ENCODE measurements at regions not wholly inside any gene's neighbourhood (a gene's known extent, or its start where the extent isn't known, plus 50 kb on each side); places are given as distances from the start of the nearest gene placed in this dataset.

GRCh38 chr9:10911373-10911772 lies 298.6 kb upstream of the PTPRD start:
- H3K4me3 ChIP-seq (ENCODE audit: low read depth, low read length, poor library complexity, severe bottlenecking) = no peak overlapping the region
- intact Hi-C loops (cut with micrococcal nuclease; ENCODE audit: unreplicated experiment) = no loop called here
- POLR2A ChIA-PET = no interaction called here
- no peaks in the 10 kb centered on the region for H3K9me3 ChIP-seq (ENCODE audit: low read length)
- BruUV-seq (replicated peaks) = no TSS peak
- H3K4me1 ChIP-seq (ENCODE audit: insufficient read depth, low read length, poor library complexity, severe bottlenecking) = no peaks in the 10 kb centered on the region
- no peak for DNase-seq (ENCODE audit: low spot score)
- H2AFZ ChIP-seq (ENCODE audit: low read length) = no peak overlapping the region
- H3K27ac ChIP-seq (ENCODE audit: low read depth, low read length, poor library complexity, severe bottlenecking) = no peak overlapping the region
- H3K79me2 ChIP-seq (ENCODE audit: insufficient read depth, low read depth, low read length) = no peaks in the 10 kb centered on the region
- H3K9me2 ChIP-seq (ENCODE audit: insufficient read depth, low read length) = no peaks in the 10 kb centered on the region
- no peak overlapping the region for H3K4me2 ChIP-seq (ENCODE audit: low read length)
- H4K20me1 ChIP-seq (ENCODE audit: insufficient read depth, low read length) = no peaks in the 10 kb centered on the region
- CTCF ChIA-PET (ENCODE audit: unreplicated experiment) = interaction anchor here (0.6 kb wide), 1 partner anchor 626 kb away, joined by 3 read pairs; no protein-coding TSS in a partner anchor
- TF ChIP-seq CTCF (conservative IDR thresholded peaks at IDR 0.05; ENCODE audit: low read length) = no peak
- no peak for TF ChIP-seq EZH2phosphoT487 (IDR thresholded peaks at IDR 0.05; ENCODE audit: borderline replicate concordance, low read depth, low read length)
- H3K36me3 ChIP-seq (ENCODE audit: insufficient read depth, low read length) = no peaks in the 10 kb centered on the region

DNA sequence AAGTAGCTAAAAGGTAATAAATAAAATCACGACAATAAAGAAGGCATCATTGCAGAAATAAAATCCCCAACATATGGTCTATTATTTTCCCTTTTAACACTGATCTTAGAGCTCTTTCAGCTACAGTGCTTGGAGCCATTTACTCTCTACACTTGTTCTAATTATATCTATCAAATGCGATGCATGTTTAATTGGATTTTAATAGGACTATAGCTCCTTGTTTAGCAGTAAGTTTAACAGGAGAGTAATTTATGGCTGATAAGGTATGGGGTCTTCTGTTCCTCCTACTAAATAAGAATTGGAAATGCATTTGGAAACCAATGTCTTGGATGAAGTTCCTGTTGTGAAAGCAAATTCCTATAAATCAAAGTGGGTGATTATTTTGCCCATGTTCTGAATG lies 304.2 kb upstream of the PTPRD start:
- no peaks in the 10 kb centered on the region for H3K9me3 ChIP-seq (ENCODE audit: low read length)
- CTCF ChIA-PET (ENCODE audit: unreplicated experiment) = no interaction called here
- H3K36me3 ChIP-seq (ENCODE audit: insufficient read depth, low read length) = no peaks in the 10 kb centered on the region
- no peaks in the 10 kb centered on the region for H3K79me2 ChIP-seq (ENCODE audit: insufficient read depth, low read depth, low read length)
- no peak for DNase-seq (ENCODE audit: low spot score)
- no peak overlapping the region for H3K27ac ChIP-seq (ENCODE audit: low read depth, low read length, poor library complexity, severe bottlenecking)
- H3K4me2 ChIP-seq (ENCODE audit: low read length) = no peak overlapping the region
- H2AFZ ChIP-seq (ENCODE audit: low read length) = no peak overlapping the region
- TF ChIP-seq CTCF (conservative IDR thresholded peaks at IDR 0.05; ENCODE audit: low read length) (no peak), EZH2phosphoT487 (IDR thresholded peaks at IDR 0.05; ENCODE audit: borderline replicate concordance, low read depth, low read length) (no peak)
- H3K9me2 ChIP-seq (ENCODE audit: insufficient read depth, low read length) = no peaks in the 10 kb centered on the region
- POLR2A ChIA-PET = no interaction called here
- no peak overlapping the region for H3K4me3 ChIP-seq (ENCODE audit: low read depth, low read length, poor library complexity, severe bottlenecking)
- intact Hi-C loops (cut with micrococcal nuclease; ENCODE audit: unreplicated experiment) = no loop called here
- no peaks in the 10 kb centered on the region for H3K4me1 ChIP-seq (ENCODE audit: insufficient read depth, low read length, poor library complexity, severe bottlenecking)
- no peaks in the 10 kb centered on the region for H4K20me1 ChIP-seq (ENCODE audit: insufficient read depth, low read length)
- BruUV-seq (replicated peaks) = no TSS peak

DNA sequence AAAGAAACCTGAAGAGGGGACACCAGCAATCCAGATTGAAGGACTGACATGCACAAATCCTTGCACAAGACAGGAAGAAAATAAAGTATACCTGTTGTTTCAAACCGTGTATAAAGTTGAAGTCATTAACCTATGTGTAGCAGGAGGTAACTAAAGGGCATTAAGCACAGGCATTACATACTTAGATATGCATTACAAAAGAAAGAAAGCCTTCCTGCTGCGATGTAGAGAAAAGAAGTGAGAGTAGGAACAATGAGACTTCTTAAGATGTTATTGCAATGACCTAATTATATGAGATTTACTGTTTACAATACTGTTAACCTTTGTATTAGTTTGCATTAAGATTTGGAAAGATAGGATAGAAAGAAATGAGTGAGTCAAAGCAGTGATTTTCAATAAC lies 308.9 kb upstream of the PTPRD start:
- no peak for DNase-seq (ENCODE audit: low spot score)
- POLR2A ChIA-PET = no interaction called here
- no peaks in the 10 kb centered on the region for H3K79me2 ChIP-seq (ENCODE audit: insufficient read depth, low read depth, low read length)
- H4K20me1 ChIP-seq (ENCODE audit: insufficient read depth, low read length) = no peaks in the 10 kb centered on the region
- H3K27ac ChIP-seq (ENCODE audit: low read depth, low read length, poor library complexity, severe bottlenecking) = no peak overlapping the region
- no peaks in the 10 kb centered on the region for H3K4me1 ChIP-seq (ENCODE audit: insufficient read depth, low read length, poor library complexity, severe bottlenecking)
- no peak overlapping the region for H3K4me3 ChIP-seq (ENCODE audit: low read depth, low read length, poor library complexity, severe bottlenecking)
- TF ChIP-seq EZH2phosphoT487 (IDR thresholded peaks at IDR 0.05; ENCODE audit: borderline replicate concordance, low read depth, low read length) (no peak), CTCF (conservative IDR thresholded peaks at IDR 0.05; ENCODE audit: low read length) (no peak)
- H3K9me2 ChIP-seq (ENCODE audit: insufficient read depth, low read length) = no peaks in the 10 kb centered on the region
- CTCF ChIA-PET (ENCODE audit: unreplicated experiment) = no interaction called here
- no peak overlapping the region for H3K4me2 ChIP-seq (ENCODE audit: low read length)
- BruUV-seq (replicated peaks) = no TSS peak
- intact Hi-C loops (cut with micrococcal nuclease; ENCODE audit: unreplicated experiment) = no loop called here
- H3K36me3 ChIP-seq (ENCODE audit: insufficient read depth, low read length) = no peaks in the 10 kb centered on the region
- no peaks in the 10 kb centered on the region for H3K9me3 ChIP-seq (ENCODE audit: low read length)
- no peak overlapping the region for H2AFZ ChIP-seq (ENCODE audit: low read length)

All from OCI-LY7 (cell line).